IMR-90 (cell line): ENCODE measurements at regions not wholly inside any gene's neighbourhood (a gene's known extent, or its start where the extent isn't known, plus 50 kb on each side); places are given as distances from the start of the nearest gene placed in this dataset.

Source experiments
- ATAC-seq: fragments of 200-7000 bp; cut with Tn5 transposase; 2 replicates; pipeline ENCODE4 v1.9.1; 2020; ENCODE audit warnings: low read depth, mild to moderate bottlenecking, moderate library complexity
- BruUV-seq: library from RNA; stranded (reverse); fragments of 400-500 nt; replicated peaks from 2 replicates; lab custom pipeline; 2021; lab: Mats Ljungman, UMichigan
- CTCF ChIA-PET: fragments of 300-600 bp; formaldehyde crosslinking; extraction: SDS; loops from one replicate; lab custom pipeline; 2021; ENCODE audit warnings: antibody characterized with exemption; lab: Yijun Ruan, JAX
- POLR2A ChIA-PET: fragments of 300-600 bp; sonication (Branson Sonifier 250); formaldehyde crosslinking; loops from one replicate; lab custom pipeline; 2022; ENCODE audit warnings: antibody characterized with exemption; ENCODE audit not compliant: unreplicated experiment; lab: Charles Lee
- DNase-seq: peaks from one replicate; pipeline ENCODE4 v3.0.0; 2013
- H2AFZ ChIP-seq: replicated peaks from 2 replicates; pipeline ENCODE3; 2013; ENCODE audit warnings: low read length, mild to moderate bottlenecking; ENCODE audit not compliant: poor library complexity
- H2AK5ac ChIP-seq: 2 replicates; pipeline ENCODE4 v1.6.1; 2013; ENCODE audit warnings: low read depth, low read length, inconsistent platforms
- H2AK9ac ChIP-seq: replicated peaks from 2 replicates; pipeline ENCODE3; 2013; ENCODE audit warnings: mild to moderate bottlenecking, low read depth, low read length, moderate library complexity; ENCODE audit not compliant: poor library complexity
- H2BK120ac ChIP-seq: 2 replicates; pipeline ENCODE4 v1.6.1; 2013; ENCODE audit warnings: low read depth, low read length, inconsistent platforms
- H2BK15ac ChIP-seq: 3 replicates; pipeline ENCODE4 v1.6.1; 2013; ENCODE audit warnings: low read depth, low read length, inconsistent platforms
- H2BK20ac ChIP-seq: 2 replicates; pipeline ENCODE4 v1.6.1; 2013; ENCODE audit warnings: low read depth, mild to moderate bottlenecking, inconsistent platforms, low read length, moderate library complexity
- H2BK5ac ChIP-seq: 2 replicates; pipeline ENCODE4 v1.6.1; 2013; ENCODE audit warnings: mild to moderate bottlenecking, low read depth, low read length, inconsistent platforms; ENCODE audit not compliant: poor library complexity, severe bottlenecking
- H3K14ac ChIP-seq: replicated peaks from 2 replicates; pipeline ENCODE4 v1.6.1; 2013; ENCODE audit warnings: low read depth, low read length, inconsistent platforms
- H3K18ac ChIP-seq: 2 replicates; pipeline ENCODE4 v1.6.1; 2013; ENCODE audit warnings: low read depth, low read length, control low read depth
- H3K23ac ChIP-seq: 2 replicates; pipeline ENCODE4 v1.6.1; 2013; ENCODE audit warnings: low read depth, low read length, inconsistent platforms
- H3K27ac ChIP-seq: 2 replicates; pipeline ENCODE4 v1.5.1; 2013; ENCODE audit warnings: mild to moderate bottlenecking, control low read depth, low read length; ENCODE audit not compliant: insufficient read depth
- H3K27me3 ChIP-seq: 2 replicates; pipeline ENCODE4 v1.6.1; 2013; ENCODE audit warnings: low read length; ENCODE audit not compliant: control insufficient read depth, insufficient read depth
- H3K36me3 ChIP-seq: 2 replicates; pipeline ENCODE4 v1.6.1; 2013; ENCODE audit warnings: low read length, mixed read lengths; ENCODE audit not compliant: control insufficient read depth, insufficient read depth
- H3K4ac ChIP-seq: 2 replicates; pipeline ENCODE4 v1.6.1; 2013; ENCODE audit warnings: low read depth, low read length, inconsistent platforms
- H3K4me1 ChIP-seq: 2 replicates; pipeline ENCODE4 v1.6.1; 2013; ENCODE audit warnings: low read length, mixed read lengths; ENCODE audit not compliant: control insufficient read depth, insufficient read depth
- H3K4me2 ChIP-seq: 2 replicates; pipeline ENCODE4 v1.6.1; 2013; ENCODE audit warnings: low read depth, mild to moderate bottlenecking, control low read depth, low read length, moderate library complexity
- H3K4me3 ChIP-seq: 2 replicates; pipeline ENCODE4 v1.5.1; 2013; ENCODE audit warnings: low read depth, mild to moderate bottlenecking, control low read depth, low read length, moderate library complexity; ENCODE audit not compliant: insufficient read depth
- H3K56ac ChIP-seq: 2 replicates; pipeline ENCODE4 v1.6.1; 2013; ENCODE audit warnings: low read length, inconsistent platforms; ENCODE audit not compliant: insufficient read depth; ENCODE audit errors: extremely low read depth
- H3K79me1 ChIP-seq, 2 experiments: 2 replicates each; pipeline ENCODE4 v1.6.1; 2013; ENCODE audit warnings: low read length in 2 of 2, inconsistent platforms in 1 of 2, low read depth in 1 of 2
- H3K9ac ChIP-seq: 2 replicates; pipeline ENCODE4 v1.6.1; 2013; ENCODE audit warnings: low read depth, low read length, control low read depth
- H3K9me1 ChIP-seq: 2 replicates; pipeline ENCODE4 v1.6.1; 2013; ENCODE audit warnings: low read length, inconsistent platforms; ENCODE audit not compliant: insufficient read depth
- H3K9me3 ChIP-seq: 2 replicates; pipeline ENCODE4 v1.6.1; 2013; ENCODE audit warnings: low read length; ENCODE audit not compliant: control insufficient read depth, insufficient read depth
- H4K20me1 ChIP-seq: 2 replicates; pipeline ENCODE4 v1.6.1; 2013; ENCODE audit warnings: low read length, inconsistent platforms; ENCODE audit not compliant: insufficient read depth
- H4K5ac ChIP-seq: 2 replicates; pipeline ENCODE4 v1.6.1; 2013; ENCODE audit warnings: mild to moderate bottlenecking, low read depth, low read length, control low read depth
- H4K8ac ChIP-seq, 2 experiments: 2 replicates each; pipeline ENCODE4 v1.6.1; 2013; ENCODE audit warnings: low read depth in 2 of 2, low read length in 2 of 2, control low read depth in 1 of 2, inconsistent platforms in 1 of 2
- H4K91ac ChIP-seq: 2 replicates; pipeline ENCODE4 v1.6.1; 2013; ENCODE audit warnings: low read depth, low read length, inconsistent platforms; ENCODE audit not compliant: insufficient read depth
- BHLHE40 ChIP-seq: fragments of 150-350 bp; IDR thresholded peaks from 2 replicates; pipeline ENCODE4 v1.6.1; 2016; ENCODE audit warnings: mild to moderate bottlenecking, low read depth, low read length
- CEBPB ChIP-seq: IDR thresholded peaks from 2 replicates; pipeline ENCODE4 v1.6.1; 2012; ENCODE audit warnings: low read depth, low read length, improper control_type of control experiment
- CHD1 ChIP-seq: IDR thresholded peaks from 2 replicates; pipeline ENCODE4 v1.6.1; 2012; ENCODE audit warnings: low read depth, low read length, improper control_type of control experiment
- ELK1 ChIP-seq: fragments of 150-350 bp; IDR thresholded peaks from 2 replicates; pipeline ENCODE4 v1.6.1; 2016; ENCODE audit warnings: low read depth, mild to moderate bottlenecking, low read length, moderate library complexity, borderline replicate concordance
- FOS ChIP-seq: fragments of 150-350 bp; IDR thresholded peaks from 2 replicates; pipeline ENCODE4 v1.6.1; 2016; ENCODE audit warnings: low read depth, low read length
- MAFK ChIP-seq: IDR thresholded peaks from 2 replicates; pipeline ENCODE4 v1.6.1; 2012; ENCODE audit warnings: low read depth, low read length, improper control_type of control experiment
- MAZ ChIP-seq: IDR thresholded peaks from 2 replicates; pipeline ENCODE4 v1.6.1; 2012; ENCODE audit warnings: low read depth, mild to moderate bottlenecking, low read length, improper control_type of control experiment, moderate library complexity, borderline replicate concordance
- MXI1 ChIP-seq: IDR thresholded peaks from 2 replicates; pipeline ENCODE4 v1.6.1; 2012; ENCODE audit warnings: low read depth, mild to moderate bottlenecking, low read length, moderate library complexity, borderline replicate concordance
- NFE2L2 ChIP-seq: fragments of 150-350 bp; IDR thresholded peaks from 2 replicates; pipeline ENCODE4 v1.6.1; 2016; ENCODE audit warnings: low read depth, mild to moderate bottlenecking, low read length
- POLR2A ChIP-seq: IDR thresholded peaks from 2 replicates; pipeline ENCODE4 v1.6.1; 2012; ENCODE audit warnings: mild to moderate bottlenecking, low read depth, low read length
- RAD21 ChIP-seq: IDR thresholded peaks from 2 replicates; pipeline ENCODE4 v1.6.1; 2012; ENCODE audit warnings: low read length, improper control_type of control experiment
- RCOR1 ChIP-seq: IDR thresholded peaks from 2 replicates; pipeline ENCODE4 v1.6.1; 2012; ENCODE audit warnings: mild to moderate bottlenecking, low read length, improper control_type of control experiment; ENCODE audit not compliant: insufficient replicate concordance
- RFX5 ChIP-seq: IDR thresholded peaks from 2 replicates; pipeline ENCODE4 v1.8.0; 2012; ENCODE audit warnings: low read depth, mild to moderate bottlenecking, low read length, moderate library complexity
- SMC3 ChIP-seq: fragments of 150-350 bp; IDR thresholded peaks from 2 replicates; pipeline ENCODE4 v1.6.1; 2016; ENCODE audit warnings: low read depth, mild to moderate bottlenecking, antibody characterized with exemption, low read length, moderate library complexity
- USF2 ChIP-seq: fragments of 150-350 bp; IDR thresholded peaks from 2 replicates; pipeline ENCODE4 v1.6.1; 2017; ENCODE audit warnings: mild to moderate bottlenecking, antibody characterized with exemption, low read length, low read depth
- WGBS, 2 experiments: methylation state at CpG; one replicate each; pipeline versions ENCODE4 v1.1.5 to v1.1.7; 2013; ENCODE audit warnings: missing lambda C conversion rate in 2 of 2; ENCODE audit not compliant: insufficient read length in 1 of 2; ENCODE audit errors: extremely low coverage in 2 of 2; 5-methylcytosine and 5-hydroxymethylcytosine counted together
- dilution Hi-C: fragments of 300-500 bp; cut with HindIII; formaldehyde crosslinking; loops from one replicate; pipeline ENCODE4 v1.14.3; 2018; ENCODE audit warnings: low sequenced_read_pairs; ENCODE audit not compliant: unreplicated experiment
- in situ Hi-C: fragments of 300-500 bp; cut with MboI; formaldehyde crosslinking; loops from 3 replicates; pipeline ENCODE4 v1.14.3; 2019; ENCODE audit warnings: low sequenced_read_pairs, inconsistent platforms, mixed read lengths
- intact Hi-C: fragments of 100-400 bp; cut with micrococcal nuclease; formaldehyde crosslinking; loops from 2 replicates; pipeline ENCODE4 v1.10.0; 2022
- TF ChIP-seq, protein P1 (sequence below): conservative IDR thresholded peaks from 2 replicates; pipeline ENCODE4 v1.5.1; 2012; ENCODE audit warnings: mild to moderate bottlenecking, low read depth, low read length, improper control_type of control experiment

DNA sequence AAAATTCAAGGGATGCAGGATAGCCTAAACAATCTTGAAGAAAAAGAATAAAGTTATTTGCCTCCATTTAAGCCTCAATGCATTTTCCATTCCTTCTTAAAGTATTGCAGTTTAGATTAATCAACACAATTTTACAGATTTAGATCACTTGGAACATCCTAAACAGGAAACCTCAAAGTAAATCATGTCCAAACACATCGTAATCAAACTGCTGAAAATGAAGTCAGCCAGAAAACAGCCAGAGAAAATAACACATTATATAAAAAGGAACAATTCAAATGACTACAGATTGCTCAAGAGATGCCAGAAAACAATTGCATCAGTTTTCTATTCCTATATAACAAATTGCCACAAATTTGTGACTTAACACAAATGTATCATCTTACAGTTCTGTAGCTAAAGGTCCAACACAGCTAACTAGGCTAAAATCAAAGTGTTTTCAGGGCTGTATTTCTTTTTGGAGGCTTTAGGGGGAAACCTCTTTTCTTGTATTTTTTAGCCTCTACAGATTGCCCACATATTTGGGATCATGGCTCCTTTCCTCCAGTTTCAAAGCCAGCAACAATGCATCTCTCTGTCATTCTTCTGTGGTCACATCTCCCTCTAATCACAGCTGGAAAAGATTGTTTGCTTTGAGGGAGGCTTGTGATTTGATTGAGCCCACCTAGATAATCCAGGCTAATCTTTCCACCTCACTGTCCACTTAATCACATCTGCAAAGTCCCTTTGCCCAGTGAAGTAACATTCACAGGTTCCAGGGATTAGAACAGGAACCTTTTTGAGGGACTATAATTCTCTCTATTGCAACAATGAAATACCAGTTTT is 543.3 kb upstream of the UBE2E2 start:
- no peaks in the 10 kb centered on the region for H3K4me1 ChIP-seq
- no peak overlapping the region for H4K91ac ChIP-seq
- no peak overlapping the region for H2BK20ac ChIP-seq
- H3K27ac ChIP-seq, result no peak overlapping the region
- no peak overlapping the region for H3K4me2 ChIP-seq
- no peak overlapping the region for H3K56ac ChIP-seq
- no peak overlapping the region for H3K4me3 ChIP-seq
- H2BK5ac ChIP-seq, result no peak overlapping the region
- no peak overlapping the region for H2BK120ac ChIP-seq
- intact Hi-C loops (no loop called here), dilution Hi-C loops (no loop called here), in situ Hi-C loops (no loop called here)
- H3K18ac ChIP-seq, result no peak overlapping the region
- ChIA-PET CTCF (no interaction called here), POLR2A (no interaction called here)
- peaks cover 8% of the 10 kb centered on the region for H3K9me3 ChIP-seq
- no TSS peak for BruUV-seq
- no peak overlapping the region for H3K9ac ChIP-seq
- no peak overlapping the region for H2AFZ ChIP-seq
- no peak overlapping the region for H3K4ac ChIP-seq
- TF ChIP-seq MXI1 (no peak), RAD21 (no peak), NFE2L2 (no peak), MAFK (no peak), POLR2A (no peak), SMC3 (no peak), RFX5 (no peak), USF2 (no peak), ELK1 (no peak), BHLHE40 (no peak), CHD1 (no peak), RCOR1 (no peak), CEBPB (no peak), FOS (no peak), MAZ (no peak)
- TF ChIP-seq, protein P1, sequence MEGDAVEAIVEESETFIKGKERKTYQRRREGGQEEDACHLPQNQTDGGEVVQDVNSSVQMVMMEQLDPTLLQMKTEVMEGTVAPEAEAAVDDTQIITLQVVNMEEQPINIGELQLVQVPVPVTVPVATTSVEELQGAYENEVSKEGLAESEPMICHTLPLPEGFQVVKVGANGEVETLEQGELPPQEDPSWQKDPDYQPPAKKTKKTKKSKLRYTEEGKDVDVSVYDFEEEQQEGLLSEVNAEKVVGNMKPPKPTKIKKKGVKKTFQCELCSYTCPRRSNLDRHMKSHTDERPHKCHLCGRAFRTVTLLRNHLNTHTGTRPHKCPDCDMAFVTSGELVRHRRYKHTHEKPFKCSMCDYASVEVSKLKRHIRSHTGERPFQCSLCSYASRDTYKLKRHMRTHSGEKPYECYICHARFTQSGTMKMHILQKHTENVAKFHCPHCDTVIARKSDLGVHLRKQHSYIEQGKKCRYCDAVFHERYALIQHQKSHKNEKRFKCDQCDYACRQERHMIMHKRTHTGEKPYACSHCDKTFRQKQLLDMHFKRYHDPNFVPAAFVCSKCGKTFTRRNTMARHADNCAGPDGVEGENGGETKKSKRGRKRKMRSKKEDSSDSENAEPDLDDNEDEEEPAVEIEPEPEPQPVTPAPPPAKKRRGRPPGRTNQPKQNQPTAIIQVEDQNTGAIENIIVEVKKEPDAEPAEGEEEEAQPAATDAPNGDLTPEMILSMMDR, result no peak
- no peak overlapping the region for H2AK5ac ChIP-seq
- H4K5ac ChIP-seq, result no peak overlapping the region
- no peak overlapping the region for H2AK9ac ChIP-seq
- WGBS, 2 experiments, result no CpG with 5 or more reads among the region's 1 CpG
- DNase-seq (no peak), ATAC-seq (no peak)
- H4K8ac ChIP-seq, result no peak overlapping the region
- no peaks in the 10 kb centered on the region for H3K36me3 ChIP-seq
- no peak overlapping the region for H3K23ac ChIP-seq
- no peak overlapping the region for H3K14ac ChIP-seq
- H3K79me1 ChIP-seq, result no peaks in the 10 kb centered on the region
- no peaks in the 10 kb centered on the region for H3K27me3 ChIP-seq
- H2BK15ac ChIP-seq, result no peak overlapping the region
- H4K20me1 ChIP-seq, result no peaks in the 10 kb centered on the region
- H3K9me1 ChIP-seq, result no peaks in the 10 kb centered on the region
